SK-N-SH (cell line): ENCODE measurements at regions not wholly inside any gene's neighbourhood (a gene's known extent, or its start where the extent isn't known, plus 50 kb on each side); places are given as distances from the start of the nearest gene placed in this dataset.

Experiments
- CTCF ChIA-PET: fragments of 300-600, 350-600 bp; formaldehyde crosslinking; extraction: SDS; loops from one replicate; lab custom pipeline; 2021; lab: Yijun Ruan, JAX
- POLR2A ChIA-PET: fragments of 350-600 bp; sonication (Branson Sonifier 250); formaldehyde crosslinking; extraction: SDS; loops from one replicate; lab custom pipeline; 2020; ENCODE audit warnings: antibody characterized with exemption, inconsistent platforms; lab: Yijun Ruan, JAX
- DNase-seq: peaks from one replicate; pipeline ENCODE4 v3.0.0; 2012
- H2AFZ ChIP-seq: fragments of 200-600 bp; sonication (generic); 2 replicates; pipeline ENCODE4 v1.8.1; 2016; ENCODE audit warnings: antibody characterized with exemption, mild to moderate bottlenecking, low read depth
- H3F3A ChIP-seq: fragments of 200-600 bp; sonication (generic); replicated peaks from 2 replicates; pipeline ENCODE3; 2016; ENCODE audit warnings: antibody characterized with exemption, mild to moderate bottlenecking; ENCODE audit not compliant: insufficient read depth
- H3K27ac ChIP-seq, 2 experiments: fragments of 200-500 bp in 1 of 2; fragments of 200-600 bp in 1 of 2; sonication (Bioruptor generic) in 1 of 2; sonication (generic), shearing (Covaris generic) in 1 of 2; 2 replicates each; pipeline versions ENCODE4 v1.5.1 to v1.6.1; 2014 to 2016; ENCODE audit warnings: low read depth in 2 of 2, inconsistent platforms in 1 of 2, low read length in 1 of 2, mild to moderate bottlenecking in 1 of 2, mixed read lengths in 1 of 2
- H3K27me3 ChIP-seq: fragments of 200-600 bp; sonication (generic), shearing (Covaris generic); 2 replicates; pipeline ENCODE4 v1.6.1; 2016; ENCODE audit warnings: mixed run types; ENCODE audit not compliant: insufficient read depth
- H3K36me3 ChIP-seq, 2 experiments: fragments of 200-500 bp in 1 of 2; fragments of 200-600 bp in 1 of 2; sonication (Bioruptor generic) in 1 of 2; sonication (generic) in 1 of 2; replicated peaks in 1 of 2; 2 replicates each; pipeline versions ENCODE3 to v1.5.1; 2014 to 2016; ENCODE audit warnings: low read length in 1 of 2, mild to moderate bottlenecking in 1 of 2; ENCODE audit not compliant: insufficient read depth in 2 of 2, control insufficient read depth in 1 of 2
- H3K4me1 ChIP-seq, 2 experiments: fragments of 200-500 bp in 1 of 2; fragments of 200-600 bp in 1 of 2; sonication (Bioruptor generic) in 1 of 2; sonication (generic), shearing (Covaris generic) in 1 of 2; 2 replicates each; pipeline versions ENCODE4 v1.5.1 to v1.6.1; 2014 to 2016; ENCODE audit warnings: low read depth in 1 of 2, low read length in 1 of 2, mixed run types in 1 of 2; ENCODE audit not compliant: insufficient read depth in 2 of 2, control insufficient read depth in 1 of 2
- H3K4me2 ChIP-seq: fragments of 200-600 bp; sonication (generic), shearing (Covaris generic); 2 replicates; pipeline ENCODE4 v1.6.1; 2017; ENCODE audit warnings: mixed run types
- H3K4me3 ChIP-seq, 2 experiments: fragments of 200-500 bp in 1 of 2; fragments of 200-600 bp in 1 of 2; sonication (Bioruptor generic) in 1 of 2; sonication (generic), shearing (Covaris generic) in 1 of 2; 2 replicates each; pipeline versions ENCODE4 v1.5.1 to v1.8.1; 2014 to 2016; ENCODE audit warnings: low read depth in 2 of 2, inconsistent platforms in 1 of 2, low read length in 1 of 2, mild to moderate bottlenecking in 1 of 2, mixed read lengths in 1 of 2, moderate library complexity in 1 of 2
- H3K79me2 ChIP-seq: fragments of 200-600 bp; sonication (generic); 2 replicates; pipeline ENCODE4 v1.8.1; 2017; ENCODE audit warnings: mild to moderate bottlenecking; ENCODE audit not compliant: insufficient read depth
- H3K9ac ChIP-seq: fragments of 200-600 bp; sonication (generic); 2 replicates; pipeline ENCODE4 v1.6.1; 2017; ENCODE audit warnings: mixed run types
- H3K9me2 ChIP-seq: fragments of 200-600 bp; sonication (generic); 2 replicates; pipeline ENCODE4 v1.6.1; 2017; ENCODE audit warnings: mixed run types
- H3K9me3 ChIP-seq: fragments of 200-600 bp; sonication (generic); 2 replicates; pipeline ENCODE4 v1.6.1; 2017; ENCODE audit warnings: mixed run types, mild to moderate bottlenecking, moderate library complexity
- H4K20me1 ChIP-seq: fragments of 200-600 bp; sonication (generic); 2 replicates; pipeline ENCODE4 v1.6.1; 2017; ENCODE audit warnings: mild to moderate bottlenecking, mixed run types; ENCODE audit not compliant: insufficient read depth
- CHD2 ChIP-seq: fragments of 150-350 bp; IDR thresholded peaks from 2 replicates; pipeline ENCODE4 v1.6.1; 2018; ENCODE audit warnings: low read length; ENCODE audit not compliant: partially characterized antibody
- EP300 ChIP-seq, 2 experiments: IDR thresholded peaks; 2 replicates each; pipeline versions ENCODE4 v1.4.0 to v1.6.1; 2012; ENCODE audit warnings: borderline replicate concordance in 1 of 2, low read depth in 1 of 2, low read length in 1 of 2
- EZH2phosphoT487 ChIP-seq: fragments of 200-600 bp; sonication (generic); IDR thresholded peaks from 2 replicates; pipeline ENCODE4 v1.6.1; 2017; ENCODE audit warnings: low read depth, mixed run types, mild to moderate bottlenecking, antibody characterized with exemption, moderate library complexity, borderline replicate concordance
- FOSL2 ChIP-seq: IDR thresholded peaks from 2 replicates; pipeline ENCODE4 v1.4.0; 2012; ENCODE audit warnings: low read depth, mild to moderate bottlenecking, moderate library complexity, borderline replicate concordance
- GABPA ChIP-seq: IDR thresholded peaks from 2 replicates; pipeline ENCODE4 v1.4.0; 2012; ENCODE audit warnings: low read depth, mild to moderate bottlenecking
- IRF3 ChIP-seq: fragments of 150-350 bp; IDR thresholded peaks from 2 replicates; pipeline ENCODE4 v1.6.1; 2016; ENCODE audit warnings: mild to moderate bottlenecking, low read depth, low read length
- JUND ChIP-seq: IDR thresholded peaks from 2 replicates; pipeline ENCODE4 v1.4.0; 2012
- MEF2A ChIP-seq: IDR thresholded peaks from 2 replicates; pipeline ENCODE4 v1.4.0; 2012; ENCODE audit warnings: low read depth, borderline replicate concordance
- NRF1 ChIP-seq: IDR thresholded peaks from 2 replicates; pipeline ENCODE4 v1.6.1; 2012; ENCODE audit warnings: low read depth, mild to moderate bottlenecking, low read length
- PBX3 ChIP-seq: IDR thresholded peaks from 2 replicates; pipeline ENCODE4; 2012
- POLR2AphosphoS5 ChIP-seq: IDR thresholded peaks from 2 replicates; pipeline ENCODE4 v1.6.1; 2012; ENCODE audit warnings: low read depth, low read length
- RAD21 ChIP-seq: IDR thresholded peaks from 2 replicates; pipeline ENCODE4 v1.6.1; 2012; ENCODE audit warnings: mild to moderate bottlenecking, low read length
- RFX5 ChIP-seq: IDR thresholded peaks from 2 replicates; pipeline ENCODE4 v1.6.1; 2012; ENCODE audit warnings: mild to moderate bottlenecking, improper control_type of control experiment, low read length
- SIN3A ChIP-seq: IDR thresholded peaks from 2 replicates; pipeline ENCODE4 v1.6.1; 2012; ENCODE audit warnings: low read depth, mild to moderate bottlenecking, low read length, moderate library complexity, borderline replicate concordance
- SMC3 ChIP-seq: IDR thresholded peaks from 2 replicates; pipeline ENCODE4 v1.6.1; 2012; ENCODE audit warnings: low read depth, low read length, improper control_type of control experiment
- TAF1 ChIP-seq: IDR thresholded peaks from 2 replicates; pipeline ENCODE4 v1.6.1; 2012; ENCODE audit warnings: low read depth, mild to moderate bottlenecking, low read length, moderate library complexity, borderline replicate concordance
- TCF12 ChIP-seq: IDR thresholded peaks from 2 replicates; pipeline ENCODE4 v1.4.0; 2012
- USF2 ChIP-seq: fragments of 150-350 bp; IDR thresholded peaks from 2 replicates; pipeline ENCODE4 v1.6.1; 2017; ENCODE audit warnings: antibody characterized with exemption, low read length, low read depth, borderline replicate concordance
- WGBS: methylation state at CpG from one replicate; pipeline ENCODE4 v1.1.6; 2017; ENCODE audit warnings: low lambda C conversion rate; 5-methylcytosine and 5-hydroxymethylcytosine counted together
- TF ChIP-seq, protein P1 (sequence below): IDR thresholded peaks from 2 replicates; pipeline ENCODE4 v1.4.0; 2012; ENCODE audit warnings: low read depth, borderline replicate concordance
- TF ChIP-seq, protein P2 (sequence below): fragments of 200-600 bp; sonication (generic); IDR thresholded peaks from 2 replicates; pipeline ENCODE4 v1.6.1; 2017; ENCODE audit warnings: antibody characterized with exemption, mild to moderate bottlenecking, moderate library complexity

- DNase-seq = no peak
These were observed 63.0 kb upstream of the ANTXRL start for GRCh38 chr10:46223626-46224413.

DNA sequence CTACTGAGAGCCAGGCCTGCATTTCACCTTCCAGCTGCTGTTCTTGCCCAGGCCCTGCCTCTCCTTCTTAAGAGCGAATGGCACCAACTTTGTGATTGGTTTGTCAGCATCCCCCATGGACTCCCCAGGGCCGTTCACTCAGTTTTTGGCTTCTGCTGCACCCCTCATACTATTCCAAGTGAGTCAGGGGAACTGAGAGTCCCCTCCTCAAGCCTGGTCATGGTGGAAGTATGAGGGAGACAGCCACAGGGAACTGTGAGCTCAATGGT, 62.4 kb upstream of the ANTXRL start:
- Histone ChIP-seq H3K27ac (no peak overlapping the region), H3K36me3 (no peaks in the 10 kb centered on the region), H3F3A (no peaks in the 10 kb centered on the region), H3K4me2 (no peak overlapping the region), H3K79me2 (no peaks in the 10 kb centered on the region), H3K27me3 (no peaks in the 10 kb centered on the region), H2AFZ (no peak overlapping the region), H3K4me1 (peaks cover 0 to 30% of the 10 kb centered on the region in 2 experiments; a peak in 1 of 4 replicates), H4K20me1 (no peaks in the 10 kb centered on the region), H3K4me3 (no peak overlapping the region), H3K9me3 (no peaks in the 10 kb centered on the region), H3K9me2 (no peaks in the 10 kb centered on the region), H3K9ac (no peak overlapping the region)
- CTCF ChIA-PET = interaction anchor here (0.6 kb wide), 1 partner anchor 318 kb away, joined by 3 read pairs; no protein-coding TSS in a partner anchor
- 67% methylated on average over 2 of the region's 2 CpGs for WGBS
- POLR2A ChIA-PET = no interaction called here
- DNase-seq = no peak
- TF ChIP-seq RAD21 = no peak
- no peak for TF ChIP-seq POLR2AphosphoS5
- TF ChIP-seq CHD2 = no peak
- no peak for TF ChIP-seq JUND
- no peak for TF ChIP-seq RFX5
- TF ChIP-seq, protein P1, sequence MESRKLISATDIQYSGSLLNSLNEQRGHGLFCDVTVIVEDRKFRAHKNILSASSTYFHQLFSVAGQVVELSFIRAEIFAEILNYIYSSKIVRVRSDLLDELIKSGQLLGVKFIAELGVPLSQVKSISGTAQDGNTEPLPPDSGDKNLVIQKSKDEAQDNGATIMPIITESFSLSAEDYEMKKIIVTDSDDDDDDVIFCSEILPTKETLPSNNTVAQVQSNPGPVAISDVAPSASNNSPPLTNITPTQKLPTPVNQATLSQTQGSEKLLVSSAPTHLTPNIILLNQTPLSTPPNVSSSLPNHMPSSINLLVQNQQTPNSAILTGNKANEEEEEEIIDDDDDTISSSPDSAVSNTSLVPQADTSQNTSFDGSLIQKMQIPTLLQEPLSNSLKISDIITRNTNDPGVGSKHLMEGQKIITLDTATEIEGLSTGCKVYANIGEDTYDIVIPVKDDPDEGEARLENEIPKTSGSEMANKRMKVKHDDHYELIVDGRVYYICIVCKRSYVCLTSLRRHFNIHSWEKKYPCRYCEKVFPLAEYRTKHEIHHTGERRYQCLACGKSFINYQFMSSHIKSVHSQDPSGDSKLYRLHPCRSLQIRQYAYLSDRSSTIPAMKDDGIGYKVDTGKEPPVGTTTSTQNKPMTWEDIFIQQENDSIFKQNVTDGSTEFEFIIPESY = no peak
- no peak for TF ChIP-seq IRF3
- no peak for TF ChIP-seq NRF1
- no peak for TF ChIP-seq SMC3
- TF ChIP-seq SIN3A = no peak
- TF ChIP-seq USF2 = no peak
- TF ChIP-seq, protein P2, sequence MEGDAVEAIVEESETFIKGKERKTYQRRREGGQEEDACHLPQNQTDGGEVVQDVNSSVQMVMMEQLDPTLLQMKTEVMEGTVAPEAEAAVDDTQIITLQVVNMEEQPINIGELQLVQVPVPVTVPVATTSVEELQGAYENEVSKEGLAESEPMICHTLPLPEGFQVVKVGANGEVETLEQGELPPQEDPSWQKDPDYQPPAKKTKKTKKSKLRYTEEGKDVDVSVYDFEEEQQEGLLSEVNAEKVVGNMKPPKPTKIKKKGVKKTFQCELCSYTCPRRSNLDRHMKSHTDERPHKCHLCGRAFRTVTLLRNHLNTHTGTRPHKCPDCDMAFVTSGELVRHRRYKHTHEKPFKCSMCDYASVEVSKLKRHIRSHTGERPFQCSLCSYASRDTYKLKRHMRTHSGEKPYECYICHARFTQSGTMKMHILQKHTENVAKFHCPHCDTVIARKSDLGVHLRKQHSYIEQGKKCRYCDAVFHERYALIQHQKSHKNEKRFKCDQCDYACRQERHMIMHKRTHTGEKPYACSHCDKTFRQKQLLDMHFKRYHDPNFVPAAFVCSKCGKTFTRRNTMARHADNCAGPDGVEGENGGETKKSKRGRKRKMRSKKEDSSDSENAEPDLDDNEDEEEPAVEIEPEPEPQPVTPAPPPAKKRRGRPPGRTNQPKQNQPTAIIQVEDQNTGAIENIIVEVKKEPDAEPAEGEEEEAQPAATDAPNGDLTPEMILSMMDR = no peak
- no peak for TF ChIP-seq EP300 (IDR thresholded peaks at IDR 0.05; ENCODE audit: borderline replicate concordance in 1 of 2, low read depth in 1 of 2, low read length in 1 of 2)
- no peak for TF ChIP-seq FOSL2
- TF ChIP-seq TAF1 = no peak
- TF ChIP-seq EZH2phosphoT487 = no peak

More at GRCh38 chr10:46223626-46224413, 63.0 kb upstream of the ANTXRL start:
- Histone ChIP-seq H3K27ac (no peak overlapping the region), H3K79me2 (no peaks in the 10 kb centered on the region), H3K27me3 (no peaks in the 10 kb centered on the region), H3K36me3 (no peaks in the 10 kb centered on the region), H3K4me1 (peaks cover 0 to 33% of the 10 kb centered on the region in 2 experiments; a peak in 2 of 4 replicates), H3K9me2 (no peaks in the 10 kb centered on the region), H4K20me1 (no peaks in the 10 kb centered on the region), H2AFZ (no peak overlapping the region), H3K9me3 (no peaks in the 10 kb centered on the region), H3K9ac (no peak overlapping the region), H3K4me3 (no peak overlapping the region), H3K4me2 (no peak overlapping the region), H3F3A (no peaks in the 10 kb centered on the region)
- ChIA-PET POLR2A (no interaction called here), CTCF (interaction anchor here (1.5 kb wide), 1 partner anchor 12 kb away, joined by 3 read pairs; no protein-coding TSS in a partner anchor)
- 69% methylated on average over 8 of the region's 10 CpGs for WGBS
- TF ChIP-seq MEF2A (no peak), PBX3 (no peak), TCF12 (no peak), GABPA (no peak)
